ENCODE measurements at regions not wholly inside any gene's neighbourhood (a gene's known extent, or its start where the extent isn't known, plus 50 kb on each side); places are given as distances from the start of the nearest gene placed in this dataset.

GRCh38 chr6:80940976-80941375 is 811.5 kb downstream of the TENT5A start:
- H3K27ac Mint-ChIP-seq, result no peak overlapping the region

GRCh38 chr6:80940571-80940970 is 811.9 kb downstream of the TENT5A start:
- no peak overlapping the region for H3K4me3 Mint-ChIP-seq
- Histone ChIP-seq H3K27me3 (ENCODE audit: insufficient read depth) (no peaks in the 10 kb centered on the region), H3K79me2 (replicated peaks; ENCODE audit: insufficient read depth) (no peaks in the 10 kb centered on the region), H3K4me2 (no peak overlapping the region), H3K9me2 (ENCODE audit: insufficient read depth) (peaks cover 6% of the 10 kb centered on the region; the same call in 1 of the 2 replicates), H2AFZ (no peak overlapping the region), H3F3A (replicated peaks; ENCODE audit: low read depth) (no peaks in the 10 kb centered on the region), H3K36me3 (ENCODE audit: insufficient read depth) (no peaks in the 10 kb centered on the region), H4K20me1 (replicated peaks; ENCODE audit: insufficient read depth) (no peaks in the 10 kb centered on the region), H3K4me3 (no peak overlapping the region), H3K4me1 (ENCODE audit: insufficient read depth) (no peaks in the 10 kb centered on the region), H3K27ac (ENCODE audit: low read depth) (no peak overlapping the region)
- H3K4me1 Mint-ChIP-seq, result no peaks in the 10 kb centered on the region
- H3K9me3 Mint-ChIP-seq, result peaks cover 9% of the 10 kb centered on the region; the same call in 1 of the 3 replicates
- H3K27ac Mint-ChIP-seq, result no peak overlapping the region
- no peaks in the 10 kb centered on the region for H3K27me3 Mint-ChIP-seq (ENCODE audit: insufficient read depth, low read depth, poor library complexity)
- no peak for ATAC-seq
- no peak for DNase-seq (ENCODE audit: low spot score)
- peaks cover 4% of the 10 kb centered on the region; the same call in 2 of the 3 replicates for H3K36me3 Mint-ChIP-seq (ENCODE audit: low read depth)
- TF ChIP-seq, protein P1, sequence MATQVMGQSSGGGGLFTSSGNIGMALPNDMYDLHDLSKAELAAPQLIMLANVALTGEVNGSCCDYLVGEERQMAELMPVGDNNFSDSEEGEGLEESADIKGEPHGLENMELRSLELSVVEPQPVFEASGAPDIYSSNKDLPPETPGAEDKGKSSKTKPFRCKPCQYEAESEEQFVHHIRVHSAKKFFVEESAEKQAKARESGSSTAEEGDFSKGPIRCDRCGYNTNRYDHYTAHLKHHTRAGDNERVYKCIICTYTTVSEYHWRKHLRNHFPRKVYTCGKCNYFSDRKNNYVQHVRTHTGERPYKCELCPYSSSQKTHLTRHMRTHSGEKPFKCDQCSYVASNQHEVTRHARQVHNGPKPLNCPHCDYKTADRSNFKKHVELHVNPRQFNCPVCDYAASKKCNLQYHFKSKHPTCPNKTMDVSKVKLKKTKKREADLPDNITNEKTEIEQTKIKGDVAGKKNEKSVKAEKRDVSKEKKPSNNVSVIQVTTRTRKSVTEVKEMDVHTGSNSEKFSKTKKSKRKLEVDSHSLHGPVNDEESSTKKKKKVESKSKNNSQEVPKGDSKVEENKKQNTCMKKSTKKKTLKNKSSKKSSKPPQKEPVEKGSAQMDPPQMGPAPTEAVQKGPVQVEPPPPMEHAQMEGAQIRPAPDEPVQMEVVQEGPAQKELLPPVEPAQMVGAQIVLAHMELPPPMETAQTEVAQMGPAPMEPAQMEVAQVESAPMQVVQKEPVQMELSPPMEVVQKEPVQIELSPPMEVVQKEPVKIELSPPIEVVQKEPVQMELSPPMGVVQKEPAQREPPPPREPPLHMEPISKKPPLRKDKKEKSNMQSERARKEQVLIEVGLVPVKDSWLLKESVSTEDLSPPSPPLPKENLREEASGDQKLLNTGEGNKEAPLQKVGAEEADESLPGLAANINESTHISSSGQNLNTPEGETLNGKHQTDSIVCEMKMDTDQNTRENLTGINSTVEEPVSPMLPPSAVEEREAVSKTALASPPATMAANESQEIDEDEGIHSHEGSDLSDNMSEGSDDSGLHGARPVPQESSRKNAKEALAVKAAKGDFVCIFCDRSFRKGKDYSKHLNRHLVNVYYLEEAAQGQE (IDR thresholded peaks at IDR 0.05; ENCODE audit: unreplicated experiment), result no peak
- no peak for TF ChIP-seq EZH2 (IDR thresholded peaks at IDR 0.05; ENCODE audit: low read depth, unreplicated experiment)
- TF ChIP-seq ZNF114 (CRISPR knock-in tag; IDR thresholded peaks at IDR 0.05), result no peak
- TF ChIP-seq, protein P2, sequence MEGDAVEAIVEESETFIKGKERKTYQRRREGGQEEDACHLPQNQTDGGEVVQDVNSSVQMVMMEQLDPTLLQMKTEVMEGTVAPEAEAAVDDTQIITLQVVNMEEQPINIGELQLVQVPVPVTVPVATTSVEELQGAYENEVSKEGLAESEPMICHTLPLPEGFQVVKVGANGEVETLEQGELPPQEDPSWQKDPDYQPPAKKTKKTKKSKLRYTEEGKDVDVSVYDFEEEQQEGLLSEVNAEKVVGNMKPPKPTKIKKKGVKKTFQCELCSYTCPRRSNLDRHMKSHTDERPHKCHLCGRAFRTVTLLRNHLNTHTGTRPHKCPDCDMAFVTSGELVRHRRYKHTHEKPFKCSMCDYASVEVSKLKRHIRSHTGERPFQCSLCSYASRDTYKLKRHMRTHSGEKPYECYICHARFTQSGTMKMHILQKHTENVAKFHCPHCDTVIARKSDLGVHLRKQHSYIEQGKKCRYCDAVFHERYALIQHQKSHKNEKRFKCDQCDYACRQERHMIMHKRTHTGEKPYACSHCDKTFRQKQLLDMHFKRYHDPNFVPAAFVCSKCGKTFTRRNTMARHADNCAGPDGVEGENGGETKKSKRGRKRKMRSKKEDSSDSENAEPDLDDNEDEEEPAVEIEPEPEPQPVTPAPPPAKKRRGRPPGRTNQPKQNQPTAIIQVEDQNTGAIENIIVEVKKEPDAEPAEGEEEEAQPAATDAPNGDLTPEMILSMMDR (conservative IDR thresholded peaks at IDR 0.05; ENCODE audit: low read depth in 2 of 2), result no peak
- TF ChIP-seq EZH2phosphoT487 (IDR thresholded peaks at IDR 0.05; ENCODE audit: unreplicated experiment), result no peak
- no peak for TF ChIP-seq NANOG (IDR thresholded peaks at IDR 0.05; ENCODE audit: borderline replicate concordance)
- TF ChIP-seq CREB1 (CRISPR knock-in tag; IDR thresholded peaks at IDR 0.05; ENCODE audit: low read depth), result no peak
- TF ChIP-seq ZNF462 (CRISPR knock-in tag; IDR thresholded peaks at IDR 0.05), result no peak
- no peak for TF ChIP-seq STAT1 (IDR thresholded peaks at IDR 0.05; ENCODE audit: unreplicated experiment)
- TF ChIP-seq ZNF331 (CRISPR knock-in tag; IDR thresholded peaks at IDR 0.05; ENCODE audit: low read depth), result no peak
- no peak for TF ChIP-seq JUNB (IDR thresholded peaks at IDR 0.05; ENCODE audit: unreplicated experiment)

More at GRCh38 chr6:80940976-80941375, 811.5 kb downstream of the TENT5A start:
- Mint-ChIP-seq H3K27me3 (ENCODE audit: insufficient read depth, low read depth, poor library complexity) (no peaks in the 10 kb centered on the region), H3K4me1 (no peaks in the 10 kb centered on the region), H3K4me3 (no peak overlapping the region), H3K36me3 (ENCODE audit: low read depth) (peaks cover 4% of the 10 kb centered on the region; the same call in 2 of the 3 replicates), H3K9me3 (peaks cover 9% of the 10 kb centered on the region; the same call in 1 of the 3 replicates)
- Histone ChIP-seq H3K9me2 (ENCODE audit: insufficient read depth) (peaks cover 6% of the 10 kb centered on the region; the same call in 1 of the 2 replicates), H3K4me1 (ENCODE audit: insufficient read depth) (no peaks in the 10 kb centered on the region), H3K4me2 (no peak overlapping the region), H3K27ac (ENCODE audit: low read depth) (no peak overlapping the region), H3F3A (replicated peaks; ENCODE audit: low read depth) (no peaks in the 10 kb centered on the region), H3K27me3 (ENCODE audit: insufficient read depth) (no peaks in the 10 kb centered on the region), H3K79me2 (replicated peaks; ENCODE audit: insufficient read depth) (no peaks in the 10 kb centered on the region), H4K20me1 (replicated peaks; ENCODE audit: insufficient read depth) (no peaks in the 10 kb centered on the region), H3K36me3 (ENCODE audit: insufficient read depth) (no peaks in the 10 kb centered on the region), H2AFZ (no peak overlapping the region), H3K4me3 (no peak overlapping the region)
- ATAC-seq, result no peak
- no peak for TF ChIP-seq POLR2AphosphoS5 (IDR thresholded peaks at IDR 0.05; ENCODE audit: low read depth)
- no peak for DNase-seq (ENCODE audit: low spot score)

All from GM23338 (cell line).